A673 (cell line): ENCODE measurements at regions not wholly inside any gene's neighbourhood (a gene's known extent, or its start where the extent isn't known, plus 50 kb on each side); places are given as distances from the start of the nearest gene placed in this dataset.

ENCODE experiments used
- BruUV-seq: library from RNA; stranded (reverse); fragments of 400-500 nt; replicated peaks from 2 replicates; lab custom pipeline; 2021; lab: Mats Ljungman, UMichigan
- CTCF ChIA-PET: fragments of 300-600 bp; sonication (Branson Sonifier 250); formaldehyde crosslinking; loops from one replicate; lab custom pipeline; 2022; ENCODE audit warnings: antibody characterized with exemption; lab: Charles Lee
- POLR2A ChIA-PET: fragments of 300-600 bp; sonication (Branson Sonifier 250); formaldehyde crosslinking; loops from one replicate; lab custom pipeline; 2022; ENCODE audit warnings: antibody characterized with exemption; ENCODE audit not compliant: low non-redundant PET; lab: Charles Lee
- DNase-seq: peaks from one replicate; pipeline ENCODE4 v3.0.0-alpha.2; 2015; ENCODE audit warnings: low spot score
- H3K27ac ChIP-seq: fragments of 200-600 bp; sonication (generic); 2 replicates; pipeline ENCODE4 v1.5.1; 2016; ENCODE audit warnings: mixed run types, low read depth, mild to moderate bottlenecking, mixed read lengths, antibody characterized with exemption, low read length; ENCODE audit not compliant: poor library complexity, severe bottlenecking
- H3K27me3 ChIP-seq: fragments of 200-600 bp; sonication (generic); replicated peaks from 2 replicates; pipeline ENCODE4 v1.6.1; 2017; ENCODE audit warnings: mixed run types, low read depth, mild to moderate bottlenecking, mixed read lengths, antibody characterized with exemption, low read length; ENCODE audit not compliant: insufficient read depth, poor library complexity
- H3K36me3 ChIP-seq: fragments of 200-600 bp; sonication (generic); 2 replicates; pipeline ENCODE4 v1.6.1; 2016; ENCODE audit warnings: mixed run types, mild to moderate bottlenecking, mixed read lengths, antibody characterized with exemption, low read length; ENCODE audit not compliant: insufficient read depth, poor library complexity, severe bottlenecking
- H3K4me1 ChIP-seq: fragments of 200-600 bp; sonication (generic); 2 replicates; pipeline ENCODE4 v1.6.1; 2017; ENCODE audit warnings: mixed run types, mild to moderate bottlenecking, mixed read lengths, antibody characterized with exemption, low read length; ENCODE audit not compliant: insufficient read depth, poor library complexity, severe bottlenecking
- H3K4me3 ChIP-seq: fragments of 200-600 bp; sonication (generic); 2 replicates; pipeline ENCODE4 v1.5.1; 2016; ENCODE audit warnings: low read depth, mixed run types, mild to moderate bottlenecking, mixed read lengths, low read length; ENCODE audit not compliant: poor library complexity, severe bottlenecking
- H3K9me3 ChIP-seq: fragments of 200-600 bp; sonication (generic); 2 replicates; pipeline ENCODE4 v1.6.1; 2016; ENCODE audit warnings: mixed run types, low read depth, mild to moderate bottlenecking, mixed read lengths, antibody characterized with exemption, low read length; ENCODE audit not compliant: poor library complexity, severe bottlenecking
- CTCF ChIP-seq: fragments of 300-800, 200-600 bp; sonication (generic); conservative IDR thresholded peaks from 2 replicates; pipeline ENCODE4 v1.5.1; 2017; ENCODE audit warnings: low read depth, mild to moderate bottlenecking, antibody characterized with exemption, low read length, moderate library complexity, mixed read lengths
- EZH2 ChIP-seq: fragments of 200-600 bp; sonication (generic); IDR thresholded peaks from 2 replicates; pipeline ENCODE4 v1.6.1; 2017; ENCODE audit warnings: borderline replicate concordance, low read depth, mild to moderate bottlenecking, mixed read lengths, antibody characterized with exemption, low read length; ENCODE audit not compliant: poor library complexity, severe bottlenecking
- intact Hi-C: fragments of 100-400 bp; cut with micrococcal nuclease; formaldehyde crosslinking; loops from one replicate; pipeline ENCODE4 v1.10.0; 2022; ENCODE audit not compliant: unreplicated experiment

- no peak overlapping the region for H3K4me3 ChIP-seq
- no peak overlapping the region for H3K27ac ChIP-seq
- H3K4me1 ChIP-seq, result no peaks in the 10 kb centered on the region
- H3K27me3 ChIP-seq, result no peaks in the 10 kb centered on the region
- BruUV-seq, result no TSS peak
- no peak for DNase-seq
- CTCF ChIA-PET, result no interaction called here
- intact Hi-C loops, result no loop called here
- H3K36me3 ChIP-seq, result no peaks in the 10 kb centered on the region
- POLR2A ChIA-PET, result no interaction called here
- TF ChIP-seq CTCF, result no peak
- no peak for TF ChIP-seq EZH2
- H3K9me3 ChIP-seq, result no peaks in the 10 kb centered on the region
Measured at GRCh38 chr2:228503731-228504130, 322.2 kb upstream of the SPHKAP start.

- no peak for DNase-seq
- Histone ChIP-seq H3K27ac (no peak overlapping the region), H3K27me3 (no peaks in the 10 kb centered on the region), H3K36me3 (no peaks in the 10 kb centered on the region), H3K9me3 (no peaks in the 10 kb centered on the region), H3K4me3 (no peak overlapping the region), H3K4me1 (no peaks in the 10 kb centered on the region)
- CTCF ChIA-PET, result no interaction called here
- intact Hi-C loops, result no loop called here
- BruUV-seq, result no TSS peak
- POLR2A ChIA-PET, result no interaction called here
- no peak for TF ChIP-seq CTCF
- no peak for TF ChIP-seq EZH2
Measured at GRCh38 chr2:228493852-228494251, 312.4 kb upstream of the SPHKAP start.

- BruUV-seq, result no TSS peak
- POLR2A ChIA-PET, result no interaction called here
- TF ChIP-seq EZH2, result no peak
- TF ChIP-seq CTCF, result no peak
- H3K36me3 ChIP-seq, result no peaks in the 10 kb centered on the region
- H3K9me3 ChIP-seq, result no peaks in the 10 kb centered on the region
- H3K27me3 ChIP-seq, result no peaks in the 10 kb centered on the region
- H3K27ac ChIP-seq, result no peak overlapping the region
- DNase-seq, result no peak
- no peak overlapping the region for H3K4me3 ChIP-seq
- H3K4me1 ChIP-seq, result no peaks in the 10 kb centered on the region
- intact Hi-C loops, result no loop called here
- CTCF ChIA-PET, result no interaction called here
Measured at GRCh38 chr2:228479014-228479413, 297.5 kb upstream of the SPHKAP start.
